DMS153 treated with DMSO at 0.1 percent for 48 hours (cell line): ENCODE measurements at regions not wholly inside any gene's neighbourhood (a gene's known extent, or its start where the extent isn't known, plus 50 kb on each side); places are given as distances from the start of the nearest gene placed in this dataset.
A peak's percentile ranks its signal among the peaks of the same experiment; 100 is the strongest.

Experiments used
- DNase-seq: peaks from one replicate; lab custom pipeline; 2025; ENCODE audit not compliant: unreplicated experiment; lab: John Stamatoyannopoulos, UW

DNA sequence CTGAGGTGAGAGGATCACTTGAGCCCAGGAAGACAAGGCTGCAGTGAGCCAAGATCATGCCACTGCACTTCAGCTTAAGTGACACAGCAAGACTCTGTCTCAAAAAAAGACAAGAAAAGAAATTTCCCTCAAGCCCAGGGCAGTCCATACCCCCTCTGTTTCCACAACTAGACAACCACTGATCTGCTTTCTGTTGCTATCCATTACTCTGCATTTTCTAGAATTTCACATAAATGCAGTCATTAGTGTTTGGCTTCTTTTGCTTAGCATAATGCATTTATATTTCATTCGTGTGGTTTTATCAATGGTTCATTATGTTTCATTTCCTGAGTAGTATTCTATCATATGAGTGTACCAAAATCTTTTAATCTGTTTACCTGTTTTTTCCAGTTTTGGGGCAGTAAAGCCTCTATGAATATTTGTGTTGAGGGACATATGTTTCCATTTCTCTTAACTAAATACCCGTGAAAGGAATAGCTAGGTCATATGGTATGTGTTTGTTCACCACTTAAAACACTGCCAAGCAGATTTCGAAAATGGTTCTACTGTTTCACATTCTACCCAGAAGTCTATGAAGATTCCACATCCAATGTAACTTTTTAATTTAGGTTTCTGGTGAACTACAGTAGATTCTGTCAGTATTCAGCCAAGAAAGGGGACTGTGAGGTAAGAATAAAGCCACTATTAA, 271.8 kb downstream of the ZNF608 start:
- DNase-seq = no peak

DNA sequence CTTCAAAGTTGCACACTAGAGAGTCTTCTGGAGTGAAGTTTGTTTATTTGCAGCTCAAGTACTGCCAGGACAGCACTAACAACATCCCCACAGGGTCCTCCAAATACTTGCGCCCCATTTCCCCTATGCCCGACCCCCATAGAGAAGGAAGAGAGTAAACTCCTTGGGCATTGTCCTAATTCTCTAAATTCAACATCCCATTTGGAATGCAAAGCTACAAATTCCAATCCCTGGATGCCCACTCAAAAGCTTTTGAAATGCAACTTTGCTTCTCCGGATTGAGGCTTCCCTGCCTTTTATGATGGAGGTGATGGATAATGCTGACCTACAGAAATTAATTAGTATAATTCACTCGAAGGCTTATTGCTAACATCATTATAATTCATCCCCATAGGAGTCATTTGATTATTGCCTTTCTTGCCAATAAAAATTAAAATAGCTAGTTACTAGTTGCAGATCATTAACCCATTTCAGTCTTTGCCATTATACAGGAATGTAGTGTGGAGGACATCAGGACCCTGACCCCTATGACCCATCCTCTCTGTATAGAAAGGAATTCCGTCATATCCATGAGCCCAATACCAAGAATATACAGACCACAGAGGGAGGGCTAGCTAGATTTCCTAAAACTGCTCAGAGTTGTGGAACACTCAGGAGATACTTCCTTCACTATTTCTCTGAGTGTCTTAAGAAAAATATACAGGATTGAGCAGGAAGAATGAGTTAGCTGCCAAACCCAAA, 277.6 kb downstream of the ZNF608 start:
- no peak for DNase-seq

DNA sequence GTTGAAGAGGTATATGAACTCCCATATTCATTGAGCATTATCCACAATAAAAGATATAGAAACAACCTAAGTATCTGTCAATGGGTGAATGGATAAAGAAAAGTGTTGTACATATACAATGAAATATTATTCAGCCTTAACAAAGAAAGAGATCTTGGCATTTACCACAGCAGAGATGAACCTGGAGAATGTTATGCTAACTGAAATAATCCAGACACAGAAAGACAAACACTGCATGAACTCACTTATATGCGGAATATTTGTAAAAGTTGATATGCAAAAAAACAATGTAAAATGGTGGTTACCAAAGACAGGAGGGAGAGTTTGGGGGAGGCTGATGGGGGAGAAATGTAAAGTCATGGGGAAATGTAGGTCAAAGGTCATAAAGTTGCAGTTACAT, 278.7 kb downstream of the ZNF608 start:
- DNase-seq = no peak

DNA sequence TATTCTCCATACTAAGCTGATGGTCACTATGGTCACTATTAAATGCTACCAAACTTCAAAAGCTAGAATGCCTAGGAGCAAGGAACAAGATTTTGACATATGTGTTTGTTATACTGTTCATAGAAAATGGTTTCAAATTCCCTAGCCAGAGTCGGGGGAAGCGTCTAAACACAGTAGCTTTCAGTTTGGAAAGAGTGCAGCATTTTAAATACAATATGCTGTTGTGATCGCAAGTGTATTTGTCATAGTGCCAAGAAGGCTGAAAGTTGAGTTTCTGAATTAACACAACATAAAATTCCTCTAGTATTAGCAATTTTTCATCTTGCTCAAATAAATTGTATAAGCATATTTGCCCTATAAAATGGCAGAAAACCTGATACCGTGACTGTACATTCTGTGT, 280.4 kb downstream of the ZNF608 start:
- no peak for DNase-seq

DNA sequence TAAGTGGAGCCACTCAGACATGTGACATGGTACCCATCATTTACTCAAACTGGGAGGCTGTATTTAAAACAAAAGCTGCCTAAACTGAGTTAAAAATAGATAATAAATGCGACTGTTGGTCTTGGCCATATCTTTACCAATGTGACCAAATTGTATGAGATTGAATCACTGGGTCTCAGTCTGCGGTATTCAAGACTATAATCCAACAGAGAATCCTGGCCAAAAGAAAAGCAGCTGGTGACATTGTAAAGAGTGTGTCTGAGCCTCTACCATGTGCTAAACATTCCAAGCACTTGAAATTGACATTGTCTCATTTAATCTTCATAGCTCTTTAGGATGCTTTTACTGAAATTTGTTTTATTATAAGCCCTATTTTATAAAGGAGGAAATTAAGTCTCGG, 282.6 kb downstream of the ZNF608 start:
- no peak for DNase-seq

DNA sequence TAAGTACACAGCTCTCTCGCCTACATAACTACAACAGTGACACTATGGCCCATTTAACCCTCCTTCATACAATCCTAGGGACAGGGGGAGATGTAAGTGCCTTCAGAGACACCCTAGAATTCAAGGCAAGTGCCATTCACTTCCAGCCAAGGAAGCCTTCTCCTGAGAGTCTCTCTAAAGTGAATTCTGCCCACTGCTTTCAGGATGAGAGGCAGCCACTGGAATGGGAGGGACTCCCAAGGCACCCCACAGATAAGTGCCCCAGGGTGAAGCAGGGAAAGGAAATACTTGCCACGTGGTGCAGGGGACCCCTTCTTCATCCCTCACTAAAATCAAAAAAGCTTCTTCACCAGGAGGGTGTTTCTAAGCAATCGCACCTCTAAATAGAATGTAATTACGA, 283.7 kb downstream of the ZNF608 start:
- DNase-seq = no peak

DNA sequence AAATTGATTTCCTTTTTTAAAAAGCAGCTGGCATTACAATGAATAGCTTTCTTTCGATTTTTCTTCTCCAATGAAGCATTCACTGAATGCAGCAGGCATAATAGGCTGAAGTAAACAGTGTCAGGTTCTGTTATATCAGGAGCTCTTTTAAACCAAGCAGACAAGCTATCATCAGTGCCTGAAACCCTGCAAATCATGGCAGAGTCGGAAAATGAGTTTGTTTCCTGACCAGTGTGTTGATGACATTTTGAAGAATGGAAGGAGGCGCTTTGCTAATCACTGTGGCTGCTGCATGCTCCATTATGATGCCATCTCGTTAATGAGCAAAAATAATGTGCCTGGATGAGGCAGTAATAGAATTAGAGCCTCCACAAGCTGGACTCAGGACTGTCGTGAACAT, 284.5 kb downstream of the ZNF608 start:
- peak; percentile 37 for DNase-seq

DNA sequence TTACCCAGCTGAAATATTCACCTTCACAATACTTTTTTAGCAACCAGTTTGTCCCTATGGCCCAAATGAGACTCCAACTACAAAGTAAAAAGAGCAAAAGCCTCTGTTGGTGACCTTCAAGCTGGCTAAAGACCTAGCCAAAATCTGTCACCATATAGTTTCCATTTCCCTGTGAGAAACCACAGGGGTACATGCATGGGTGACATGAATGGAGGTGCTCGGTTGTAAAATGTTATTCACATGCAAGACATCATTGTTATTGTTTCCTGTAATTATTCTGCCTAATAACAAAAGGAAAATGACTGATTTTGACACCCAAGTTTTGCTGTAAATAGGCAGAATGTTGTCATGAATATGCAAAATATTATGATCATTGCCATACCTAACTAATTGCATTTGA, 285.3 kb downstream of the ZNF608 start:
- no peak for DNase-seq

DNA sequence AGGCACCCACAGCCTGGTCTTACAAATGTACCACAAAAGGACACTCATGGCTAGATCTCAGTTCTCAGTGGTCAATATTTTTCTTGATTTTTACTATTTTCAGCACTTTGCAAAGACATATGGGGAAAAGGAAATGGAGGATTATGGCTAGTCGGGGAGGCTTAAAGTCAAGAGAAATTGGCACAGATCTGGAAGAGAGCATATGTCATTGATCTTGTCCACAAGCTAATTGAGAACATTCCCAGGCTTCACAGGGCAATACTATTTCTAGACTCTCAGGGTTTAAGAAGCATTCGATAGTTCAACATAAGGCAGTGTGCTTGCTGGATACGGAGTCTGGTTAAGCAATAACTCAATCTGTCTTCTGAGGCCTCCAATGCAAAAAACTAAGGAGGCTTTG, 285.8 kb downstream of the ZNF608 start:
- DNase-seq = no peak

DNA sequence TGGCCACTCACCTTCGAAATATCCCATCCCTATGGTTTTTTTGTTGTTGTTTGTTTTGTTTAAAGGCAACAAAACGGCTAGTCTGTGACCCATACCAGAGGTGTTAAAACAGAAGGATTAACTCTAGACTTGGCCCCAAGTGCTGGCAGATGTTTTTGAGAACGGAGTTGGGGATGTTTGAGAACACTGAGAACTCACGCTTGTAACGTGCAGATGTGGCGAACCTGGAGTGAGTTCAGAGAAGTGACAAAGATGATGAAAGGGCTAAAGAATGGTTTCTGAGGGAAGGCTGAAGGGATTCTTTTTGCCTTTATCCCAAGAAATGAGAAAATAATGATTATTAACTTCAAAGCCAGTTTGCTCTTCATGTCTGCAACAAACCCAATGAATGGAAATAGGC, 286.5 kb downstream of the ZNF608 start:
- no peak for DNase-seq

DNA sequence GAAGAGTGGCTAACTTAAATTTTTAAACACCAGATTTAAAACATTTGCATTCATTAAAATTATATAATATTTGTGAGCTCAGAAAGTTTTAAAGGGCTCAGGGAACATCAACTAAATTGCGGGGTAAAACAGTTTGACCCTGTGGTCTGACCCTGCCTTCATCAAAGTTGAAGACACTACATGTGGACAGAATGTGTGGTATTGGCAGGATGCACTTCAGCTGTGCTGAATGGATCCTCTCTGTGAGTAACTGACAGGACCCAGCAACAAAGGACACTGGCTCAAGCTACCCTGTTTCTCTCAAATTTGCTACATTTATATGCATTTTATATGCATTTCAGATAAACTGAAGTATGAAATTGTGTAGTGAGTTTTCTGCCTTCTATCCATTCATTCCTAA, 288.5 kb downstream of the ZNF608 start:
- no peak for DNase-seq

DNA sequence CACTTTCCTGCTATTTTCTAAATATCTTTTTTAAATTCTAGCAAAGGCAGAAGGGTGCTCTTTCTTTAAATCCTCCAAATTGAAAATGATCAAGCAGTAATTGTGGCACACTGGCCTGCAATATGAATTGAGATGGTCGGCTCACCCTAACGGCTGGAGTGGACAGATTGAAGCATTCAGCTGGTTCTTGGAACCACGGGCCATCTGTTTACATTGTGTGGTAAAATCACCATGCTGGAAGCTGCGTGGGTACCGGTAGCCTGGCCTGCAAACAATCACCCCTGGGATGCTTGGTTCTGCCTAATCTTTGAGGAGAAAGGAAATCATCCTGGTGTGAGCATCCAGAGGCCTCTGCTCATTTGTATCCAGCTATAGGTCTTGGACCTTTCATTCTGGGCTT, 289.3 kb downstream of the ZNF608 start:
- DNase-seq = no peak

DNA sequence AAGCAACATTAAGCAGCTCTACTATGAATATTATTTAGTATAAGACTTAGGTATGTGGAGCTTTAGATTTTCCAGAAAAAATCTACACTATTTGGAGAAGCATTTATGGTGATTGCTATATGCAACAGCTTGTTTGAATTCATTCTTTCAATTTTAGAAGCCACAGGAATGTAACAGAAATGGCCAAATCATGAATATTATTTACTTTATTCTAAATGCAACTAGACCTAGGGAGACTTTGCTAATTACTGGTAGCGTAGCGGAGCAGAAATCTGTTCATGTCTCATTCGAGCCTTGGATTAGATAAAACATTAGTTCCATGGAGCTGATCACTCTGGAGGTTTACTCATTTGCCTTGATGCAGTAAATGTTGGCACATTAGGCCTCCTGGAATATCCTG, 290.2 kb downstream of the ZNF608 start:
- no peak for DNase-seq

DNA sequence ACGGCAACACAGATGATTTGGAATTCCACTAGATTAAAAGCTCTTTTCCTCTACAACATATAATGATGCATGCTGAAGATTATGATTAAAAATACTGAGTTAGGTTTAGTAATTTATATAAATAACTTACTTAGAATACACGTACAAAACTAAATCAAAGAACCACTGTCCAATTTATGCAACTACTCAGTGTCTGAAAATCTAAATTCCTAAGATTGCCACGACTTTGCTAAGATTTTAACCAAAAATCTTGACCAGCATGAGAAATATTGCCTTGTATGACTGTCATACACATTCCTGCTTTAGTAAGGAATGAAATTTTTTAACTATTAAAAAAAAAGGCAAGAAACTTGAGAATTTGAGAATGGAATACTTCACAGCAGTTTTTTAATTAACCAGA, 292.4 kb downstream of the ZNF608 start:
- no peak for DNase-seq

DNA sequence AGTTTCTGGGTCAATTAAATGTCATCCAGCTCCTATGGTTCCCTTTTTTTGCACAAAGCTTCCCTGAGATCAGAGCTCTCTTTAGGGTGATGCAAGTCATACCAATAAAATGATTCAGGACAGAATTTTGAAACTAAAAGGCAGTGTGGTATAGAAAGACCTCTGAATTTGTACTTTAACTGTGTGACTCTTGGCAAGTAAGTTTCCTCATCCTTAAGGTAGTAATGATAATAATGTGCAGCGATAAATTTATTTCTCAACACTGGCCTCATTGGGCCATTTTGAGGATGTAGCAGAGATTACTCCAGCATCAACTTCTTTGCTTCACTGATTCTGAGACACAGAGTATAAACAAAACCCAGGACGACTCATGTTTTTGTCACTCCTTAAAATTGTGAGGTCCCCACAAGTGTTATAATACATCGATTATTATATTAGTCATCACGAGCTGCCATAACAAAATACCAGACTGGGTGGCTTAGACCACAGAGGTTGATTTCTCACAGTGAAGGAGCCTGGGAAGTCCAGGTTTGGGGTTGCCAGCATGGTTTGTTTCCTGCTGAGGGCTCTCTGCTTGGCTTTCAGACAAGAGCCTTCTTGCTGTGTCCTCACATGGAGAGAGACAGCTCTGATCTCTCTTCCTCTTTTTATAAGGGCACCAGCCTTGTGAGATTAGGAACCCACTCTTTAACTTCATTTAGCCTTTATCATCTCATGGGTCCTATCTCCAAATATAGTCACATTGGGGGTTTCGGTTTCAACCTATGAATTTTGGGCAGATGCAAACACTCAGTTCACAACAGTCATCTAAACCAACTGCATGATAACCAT, 293.0 kb downstream of the ZNF608 start:
- no peak for DNase-seq

DNA sequence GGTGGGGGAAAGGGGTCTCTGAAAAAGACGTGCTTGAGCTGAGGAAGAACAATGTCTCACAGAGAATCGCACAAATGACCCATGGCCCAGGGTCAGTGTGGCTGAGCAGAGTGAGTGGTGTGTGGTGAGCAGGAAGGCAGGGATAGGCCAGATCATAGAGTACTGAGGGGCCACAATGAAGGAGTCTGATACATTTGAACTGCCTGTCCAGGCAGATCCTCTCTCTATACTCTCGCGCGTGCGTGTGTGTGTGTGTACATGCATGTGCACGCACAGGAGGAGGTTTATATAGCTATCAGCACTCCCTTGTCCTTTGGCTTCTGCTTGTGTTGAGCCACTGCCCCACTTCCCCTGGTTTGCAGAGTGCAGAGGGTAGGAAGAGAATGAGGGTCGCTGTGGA, 294.0 kb downstream of the ZNF608 start:
- DNase-seq = no peak

DNA sequence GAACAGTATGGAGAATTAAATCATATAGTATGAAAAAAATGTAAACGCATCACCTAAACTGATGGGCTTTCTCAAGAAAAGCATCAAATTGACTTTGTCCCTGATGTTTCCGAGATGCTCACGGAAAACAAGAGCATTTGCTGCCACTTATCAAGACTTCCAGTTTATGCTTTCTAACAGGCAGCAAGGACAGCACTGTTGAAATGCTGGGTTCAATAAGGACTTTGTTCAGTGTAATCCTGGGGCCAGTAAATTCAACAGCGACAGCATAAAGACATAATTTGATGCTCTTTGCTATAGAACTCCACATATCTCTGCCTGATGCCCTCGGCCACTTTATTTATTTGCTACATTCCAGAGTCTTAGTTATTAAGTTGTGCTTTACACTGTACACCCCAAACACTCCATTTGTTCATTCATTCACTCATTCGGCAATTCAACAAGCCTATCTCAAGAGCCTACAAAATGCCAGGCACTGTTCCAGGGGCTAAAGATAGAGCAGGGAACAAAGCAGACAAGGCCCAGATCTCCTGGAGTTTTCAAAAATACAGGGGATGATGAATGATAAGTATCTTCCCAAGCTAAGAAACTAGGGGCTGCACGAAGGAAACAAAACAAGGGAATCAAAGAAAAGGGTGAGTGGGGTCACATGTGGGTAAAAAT, 294.6 kb downstream of the ZNF608 start:
- DNase-seq = no peak

DNA sequence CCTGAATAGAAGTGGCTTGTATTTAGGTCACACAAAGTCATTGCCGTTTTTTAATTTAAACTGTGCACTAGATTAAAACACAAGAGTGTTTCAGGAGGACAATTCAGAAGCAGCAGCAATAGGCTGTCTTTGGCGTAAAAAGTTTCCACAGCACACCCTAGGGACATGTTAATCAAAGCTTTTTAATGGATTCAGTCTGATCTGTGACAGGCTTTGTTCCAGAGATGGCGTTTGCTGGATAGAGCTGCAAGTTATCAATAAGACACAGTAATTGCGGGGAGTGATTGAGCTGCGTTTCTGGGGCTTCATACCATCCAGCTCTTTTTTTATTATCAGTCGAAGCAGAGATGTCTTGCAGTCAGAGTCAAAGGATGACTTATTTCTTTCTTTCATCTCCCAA, 300.3 kb downstream of the ZNF608 start:
- no peak for DNase-seq

DNA sequence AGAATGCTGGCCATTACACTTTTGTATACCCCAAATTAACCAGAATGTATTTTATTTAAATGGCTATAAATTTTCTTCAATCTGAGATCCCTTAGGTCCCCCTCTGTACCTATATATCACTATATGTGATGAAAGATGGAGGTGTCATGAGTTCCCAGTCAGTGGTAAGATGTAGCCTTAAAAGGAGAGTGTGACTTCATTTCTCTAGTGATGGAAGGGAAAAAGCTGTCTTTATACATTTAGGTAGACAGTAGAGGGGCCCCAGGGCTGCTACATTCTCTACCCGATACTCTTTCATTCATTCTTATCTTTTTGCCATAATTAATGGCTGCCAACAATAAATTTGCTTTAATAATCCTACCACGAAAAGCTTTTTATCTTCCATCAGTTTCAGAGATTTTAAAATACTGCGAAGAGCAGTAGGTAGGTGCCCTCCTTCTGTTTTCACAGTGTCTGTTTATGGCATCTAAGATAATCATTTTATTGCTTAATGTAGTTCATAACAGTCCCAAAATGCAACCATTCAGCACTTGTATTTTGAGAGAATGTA, 301.3 kb downstream of the ZNF608 start:
- no peak for DNase-seq

DNA sequence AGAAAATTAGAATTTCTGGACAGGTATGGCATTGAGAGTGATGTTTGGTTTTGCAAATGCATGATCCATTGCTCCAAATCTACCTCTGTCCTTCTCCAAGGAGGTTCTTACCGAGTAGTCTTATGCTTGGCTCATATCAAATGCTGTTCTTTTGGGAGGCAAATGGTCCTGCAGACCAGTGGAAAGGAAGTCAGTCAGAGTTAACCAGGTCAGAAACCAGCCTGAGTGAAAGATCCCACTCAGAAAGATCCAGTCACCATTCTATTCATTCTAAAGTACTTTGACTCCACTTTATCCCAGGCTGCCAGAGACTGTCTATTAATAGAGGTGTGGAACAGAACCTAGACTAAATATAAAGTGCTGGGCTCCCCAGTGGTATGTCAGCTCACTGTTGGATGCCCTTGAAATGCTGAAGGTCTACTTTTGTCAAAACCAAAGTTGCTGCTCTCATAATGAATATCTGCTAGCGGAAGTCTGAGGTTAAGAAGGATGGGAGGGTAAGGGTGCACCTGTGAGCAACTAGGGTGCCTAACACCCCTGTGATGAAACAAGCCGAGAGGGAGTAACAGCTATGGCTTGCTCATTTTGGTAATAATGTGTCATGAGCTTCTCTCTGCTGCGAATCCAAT, 302.2 kb downstream of the ZNF608 start:
- DNase-seq = no peak

DNA sequence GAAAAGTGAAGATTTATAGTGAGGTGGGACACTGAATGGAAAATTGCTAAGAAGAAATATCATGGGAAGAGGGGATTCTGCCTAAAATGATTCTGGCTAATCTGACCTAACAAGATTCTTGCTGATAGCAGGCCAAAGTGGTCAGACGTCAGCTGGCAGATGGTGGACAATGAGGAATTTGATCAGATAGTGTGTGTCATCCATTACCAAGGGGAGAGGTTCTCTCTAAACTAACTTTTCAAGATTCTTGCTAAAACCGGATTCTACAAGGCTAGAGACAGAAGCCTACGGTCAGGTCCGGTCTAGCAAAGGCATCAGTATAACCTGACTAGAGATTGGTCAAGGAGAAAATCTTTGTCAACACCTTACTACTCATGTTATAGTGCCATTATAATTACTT, 306.0 kb downstream of the ZNF608 start:
- no peak for DNase-seq
